GM12872 (cell line): ENCODE measurements at regions not wholly inside any gene's neighbourhood (a gene's known extent, or its start where the extent isn't known, plus 50 kb on each side); places are given as distances from the start of the nearest gene placed in this dataset.

Source experiments
- CTCF ChIP-seq: IDR thresholded peaks from 3 replicates; pipeline ENCODE4 v1.5.1; 2011; ENCODE audit warnings: low read depth, mild to moderate bottlenecking, low read length, moderate library complexity; ENCODE audit not compliant: insufficient read depth

DNA sequence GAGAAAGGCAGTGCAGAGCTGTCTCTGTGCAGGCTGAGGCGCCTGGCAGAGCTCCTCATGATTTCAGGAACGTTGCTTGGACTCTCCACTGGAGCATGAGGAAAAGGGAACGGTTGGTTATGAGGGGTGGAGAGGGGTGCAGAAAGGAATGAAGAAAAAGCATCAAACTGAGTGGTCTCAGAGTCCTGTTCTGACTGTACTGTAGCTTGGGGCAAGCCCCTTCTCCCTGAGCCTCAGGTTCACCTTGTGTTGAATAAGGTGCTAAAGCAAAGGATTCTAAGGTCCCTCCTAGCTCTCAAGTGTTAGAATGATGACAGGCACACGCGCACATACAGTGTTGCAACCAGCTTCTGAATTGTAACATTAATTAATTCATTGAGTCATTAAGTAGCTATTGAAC is 125.2 kb upstream of the PARP11 start:
- no peak for TF ChIP-seq CTCF

GRCh38 chr12:3996322-3996721 is 123.1 kb upstream of the PARP11 start:
- TF ChIP-seq CTCF = no peak

DNA sequence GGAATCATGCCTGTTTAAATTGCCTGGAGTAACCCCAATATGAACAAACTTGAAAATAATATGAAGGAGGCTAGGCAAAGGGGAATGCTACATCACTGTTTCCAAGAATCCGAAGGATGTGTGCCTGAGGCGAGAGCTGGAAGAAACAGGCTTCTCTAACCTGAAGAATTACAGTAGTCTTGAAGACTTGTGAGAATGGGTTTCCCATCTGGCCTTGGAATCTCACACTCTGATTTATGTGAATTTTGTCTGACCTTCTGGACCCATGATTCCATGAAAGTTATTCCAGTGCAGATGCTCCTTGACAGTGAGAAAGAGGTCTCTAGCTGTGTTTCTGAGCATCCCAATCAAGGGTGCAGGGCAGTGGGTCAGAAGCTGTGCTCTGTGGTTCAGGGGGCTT is 122.1 kb upstream of the PARP11 start:
- no peak for TF ChIP-seq CTCF

DNA sequence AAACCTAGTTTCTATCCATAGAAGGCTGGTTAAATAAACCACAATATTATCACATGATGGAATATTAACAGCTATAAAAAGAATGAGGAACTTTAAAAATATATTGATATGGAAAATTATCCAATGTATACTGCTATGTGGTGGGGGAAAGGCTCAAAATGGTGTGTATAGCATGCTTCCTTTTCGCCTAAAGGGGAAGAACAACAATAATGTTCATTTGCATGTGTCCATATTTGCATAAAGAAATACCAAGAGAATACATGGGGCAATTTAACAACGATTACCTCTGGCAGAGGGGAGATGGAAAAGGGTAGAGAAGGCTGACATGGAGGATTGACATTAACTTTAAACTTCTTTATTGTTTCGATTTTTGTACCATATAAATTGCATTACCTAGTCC is 121.3 kb upstream of the PARP11 start:
- TF ChIP-seq CTCF = no peak

DNA sequence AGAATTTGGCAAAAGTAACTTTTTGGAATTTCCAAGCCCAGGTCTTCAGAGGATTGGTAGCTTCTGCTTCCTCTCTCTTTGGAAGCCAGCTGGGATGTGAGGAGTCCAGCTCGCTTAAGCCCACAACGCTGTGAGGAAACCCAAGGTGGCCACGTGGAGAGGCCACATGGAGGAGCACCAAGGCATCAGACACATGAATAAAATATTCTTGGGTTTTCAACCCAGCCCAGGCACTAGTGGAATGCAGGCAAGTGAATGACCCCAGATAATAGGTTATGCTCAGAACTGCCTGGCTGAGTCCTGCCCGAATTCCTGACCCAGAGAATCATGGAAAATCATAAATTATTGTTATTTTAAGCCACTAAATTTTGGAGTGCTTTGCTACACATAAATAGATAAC is 119.7 kb upstream of the PARP11 start:
- TF ChIP-seq CTCF = no peak

- no peak for TF ChIP-seq CTCF
Observed at GRCh38 chr12:3991798-3992580, 118.8 kb upstream of the PARP11 start.

DNA sequence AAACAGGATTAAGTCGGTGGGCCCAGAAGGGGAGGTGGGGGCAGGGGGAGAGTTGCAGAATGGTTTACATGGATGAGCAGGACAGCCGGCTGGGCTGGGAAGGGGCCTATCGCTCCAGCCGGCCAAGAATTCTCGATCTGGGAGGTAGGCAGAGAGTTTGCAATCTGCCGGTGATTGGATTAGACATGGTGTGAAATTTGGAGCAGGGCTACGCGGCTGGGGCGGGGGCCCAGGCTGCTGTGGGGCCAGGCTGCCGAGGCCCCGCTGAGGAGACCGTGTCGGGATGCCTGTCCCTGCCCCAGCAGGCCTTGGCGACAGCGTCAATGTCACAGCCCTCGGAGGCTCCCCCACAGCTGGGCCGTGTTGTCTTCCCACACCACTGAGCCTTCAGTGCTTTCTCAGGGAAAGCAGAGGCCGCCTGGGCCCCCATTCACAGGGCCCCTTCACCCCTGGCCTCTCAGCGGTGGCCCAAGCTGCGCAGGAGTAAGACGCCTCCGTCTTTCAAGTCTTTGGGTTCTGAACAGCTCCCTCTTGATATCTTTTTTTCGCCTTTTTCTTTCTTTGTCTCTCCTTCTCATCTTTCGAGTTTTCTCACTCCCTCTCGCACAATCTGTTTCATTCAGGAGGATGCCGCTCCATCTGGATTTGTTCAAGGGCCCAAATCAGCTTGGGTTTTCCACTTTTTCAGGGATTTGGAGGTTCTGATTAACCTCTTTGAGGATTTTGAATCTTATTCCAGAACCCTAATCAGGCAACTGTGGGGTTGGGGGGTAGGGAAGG is 117.5 kb upstream of the PARP11 start:
- no peak for TF ChIP-seq CTCF
